Activated naive CD8-positive, alpha-beta T cell (primary cell): ENCODE measurements at regions not wholly inside any gene's neighbourhood (a gene's known extent, or its start where the extent isn't known, plus 50 kb on each side); places are given as distances from the start of the nearest gene placed in this dataset.

Source experiments
- H3K27ac Mint-ChIP-seq: one replicate; pipeline ENCODE4 v1.8.0; 2021; ENCODE audit warnings: mixed read lengths
- H3K27me3 Mint-ChIP-seq: one replicate; pipeline ENCODE4 v1.8.0; 2021; ENCODE audit warnings: mixed read lengths
- H3K36me3 Mint-ChIP-seq: one replicate; pipeline ENCODE4 v1.8.0; 2021; ENCODE audit warnings: mixed read lengths
- H3K4me1 Mint-ChIP-seq: one replicate; pipeline ENCODE4 v1.8.0; 2021; ENCODE audit warnings: low read depth, mixed read lengths
- H3K4me3 Mint-ChIP-seq: one replicate; pipeline ENCODE4 v1.8.0; 2021; ENCODE audit warnings: mild to moderate bottlenecking, mixed read lengths
- H3K9me3 Mint-ChIP-seq: one replicate; pipeline ENCODE4 v1.8.0; 2021; ENCODE audit warnings: low read depth, mixed read lengths

DNA sequence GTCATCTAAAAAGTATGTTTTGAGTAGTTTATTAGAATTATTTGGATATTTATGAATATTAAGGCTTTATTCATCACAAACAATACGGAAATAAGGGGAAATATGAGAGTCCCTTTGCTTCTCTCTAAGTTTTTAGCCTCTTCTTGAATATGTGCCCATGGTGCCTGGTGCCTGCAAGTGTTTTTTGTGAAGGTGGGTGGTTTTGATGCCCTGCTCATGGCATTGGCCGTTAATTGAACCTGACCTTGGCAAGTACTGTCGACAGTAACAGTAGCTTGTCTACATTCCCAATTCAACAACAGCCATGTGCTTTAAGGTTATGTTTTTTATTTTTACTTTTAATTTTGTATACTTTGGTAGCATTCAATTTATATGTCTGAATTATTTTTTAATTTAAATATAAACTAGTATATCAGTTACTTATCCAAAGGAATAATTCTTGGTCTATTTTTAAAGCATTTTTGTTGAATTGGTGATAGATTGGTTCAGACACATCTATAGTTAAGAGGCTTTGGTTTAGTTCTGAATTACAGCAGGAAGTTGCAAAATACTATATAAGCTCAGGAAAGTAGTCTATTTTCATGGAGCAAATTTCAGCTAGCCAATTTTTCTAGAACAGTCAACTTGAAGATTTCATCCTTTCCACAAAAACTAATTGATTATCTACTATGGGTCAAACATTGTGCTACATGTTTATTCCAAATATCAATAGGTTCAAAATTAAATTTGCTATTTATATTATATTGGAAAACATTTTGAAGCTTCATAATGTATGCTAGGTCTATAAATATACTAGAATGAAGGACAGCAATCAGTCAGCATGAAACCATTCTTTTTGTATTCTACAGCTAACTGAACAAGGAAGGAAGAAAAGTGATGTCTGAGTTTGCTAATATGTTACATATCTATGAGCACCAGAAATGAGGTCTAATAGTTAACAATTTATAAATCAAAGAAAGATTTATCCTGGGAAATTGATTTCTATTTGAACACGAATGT lies 184.4 kb downstream of the MRPL39 start:
- H3K4me1 Mint-ChIP-seq: peaks cover 60% of the 10 kb centered on the region
- no peaks in the 10 kb centered on the region for H3K27me3 Mint-ChIP-seq
- peaks cover 3% of the 10 kb centered on the region for H3K9me3 Mint-ChIP-seq
- H3K36me3 Mint-ChIP-seq: peaks cover 3% of the 10 kb centered on the region
- H3K27ac Mint-ChIP-seq: peak overlapping the region; percentile 94
- no peak overlapping the region for H3K4me3 Mint-ChIP-seq

GRCh38 chr21:25421321-25422028 lies 185.8 kb downstream of the MRPL39 start:
- Mint-ChIP-seq H3K9me3 (no peaks in the 10 kb centered on the region), H3K27me3 (no peaks in the 10 kb centered on the region), H3K4me3 (peak overlapping the region; percentile 76), H3K4me1 (peaks cover 53% of the 10 kb centered on the region), H3K27ac (peak overlapping the region; percentile 94), H3K36me3 (peaks cover 8% of the 10 kb centered on the region)

DNA sequence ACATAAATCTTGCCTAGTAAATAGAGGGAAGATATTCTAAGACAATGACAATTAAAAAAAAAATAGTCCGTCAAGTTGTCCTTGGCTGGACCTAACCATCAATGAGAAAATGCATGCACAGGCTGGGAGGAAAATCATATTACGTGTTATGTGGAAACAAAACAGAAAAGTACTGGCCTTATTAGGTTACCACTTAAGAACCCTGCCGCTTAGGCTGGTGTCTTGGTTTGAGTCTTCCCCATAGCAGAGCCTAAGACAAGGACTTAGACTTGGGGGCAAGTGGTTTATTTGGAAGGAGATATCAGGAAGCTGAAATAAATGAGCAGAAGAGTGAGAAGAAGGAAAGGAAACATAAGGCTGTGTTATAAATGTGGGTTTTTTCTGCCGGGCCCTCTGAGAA lies 186.4 kb downstream of the MRPL39 start:
- peak overlapping the region; percentile 76 for H3K4me3 Mint-ChIP-seq
- peaks cover 8% of the 10 kb centered on the region for H3K36me3 Mint-ChIP-seq
- no peaks in the 10 kb centered on the region for H3K27me3 Mint-ChIP-seq
- peaks cover 50% of the 10 kb centered on the region for H3K4me1 Mint-ChIP-seq
- H3K9me3 Mint-ChIP-seq: no peaks in the 10 kb centered on the region
- peak overlapping the region; percentile 94 for H3K27ac Mint-ChIP-seq

- no peaks in the 10 kb centered on the region for H3K27me3 Mint-ChIP-seq
- H3K4me1 Mint-ChIP-seq: peaks cover 23% of the 10 kb centered on the region
- no peak overlapping the region for H3K4me3 Mint-ChIP-seq
- peaks cover 14% of the 10 kb centered on the region for H3K36me3 Mint-ChIP-seq
- H3K27ac Mint-ChIP-seq: no peak overlapping the region
- no peaks in the 10 kb centered on the region for H3K9me3 Mint-ChIP-seq
These were observed 190.6 kb downstream of the MRPL39 start for GRCh38 chr21:25416669-25417068.

- Mint-ChIP-seq H3K4me1 (no peaks in the 10 kb centered on the region), H3K36me3 (peaks cover 9% of the 10 kb centered on the region), H3K27me3 (no peaks in the 10 kb centered on the region), H3K27ac (no peak overlapping the region), H3K9me3 (no peaks in the 10 kb centered on the region), H3K4me3 (no peak overlapping the region)
These were observed 195.2 kb downstream of the MRPL39 start for GRCh38 chr21:25412100-25412499.

DNA sequence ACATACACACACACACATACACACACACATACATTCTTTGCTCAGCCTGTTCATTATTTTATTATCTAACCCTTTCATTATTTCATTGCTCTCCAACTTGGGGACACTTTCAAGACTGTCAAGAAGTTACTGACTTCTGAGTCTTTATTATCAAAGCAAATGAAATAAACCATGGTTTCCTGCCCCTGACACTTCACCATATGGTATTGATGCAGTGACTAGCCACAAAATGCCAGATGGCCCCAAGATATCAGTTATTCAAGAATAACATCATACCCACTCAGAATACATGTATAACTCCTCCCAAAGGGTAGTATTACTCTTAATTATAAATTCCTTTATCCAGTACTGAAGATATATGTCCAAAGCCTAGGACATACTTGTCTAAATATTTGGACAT lies 197.3 kb downstream of the MRPL39 start:
- Mint-ChIP-seq H3K4me3 (no peak overlapping the region), H3K9me3 (no peaks in the 10 kb centered on the region), H3K27me3 (no peaks in the 10 kb centered on the region), H3K4me1 (no peaks in the 10 kb centered on the region), H3K27ac (no peak overlapping the region), H3K36me3 (peaks cover 8% of the 10 kb centered on the region)

DNA sequence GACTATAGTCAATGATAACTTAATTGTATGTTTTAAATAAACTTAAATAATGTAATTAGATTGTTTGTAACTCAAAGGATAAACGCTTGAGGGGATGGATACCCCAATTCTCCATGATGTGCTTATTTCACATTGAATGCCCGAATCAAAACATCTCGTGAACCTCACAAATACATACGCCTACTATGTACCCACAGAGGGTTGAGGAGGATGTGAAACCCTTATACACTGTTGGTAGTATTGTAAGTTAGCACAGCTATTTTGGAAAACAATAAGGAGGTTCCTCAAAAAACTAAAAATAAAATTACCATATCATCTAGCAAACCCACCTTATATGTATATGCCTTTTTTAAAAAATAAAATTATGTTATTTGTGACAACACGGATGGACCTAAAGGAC lies 198.6 kb downstream of the MRPL39 start:
- no peak overlapping the region for H3K27ac Mint-ChIP-seq
- H3K4me3 Mint-ChIP-seq: no peak overlapping the region
- no peaks in the 10 kb centered on the region for H3K27me3 Mint-ChIP-seq
- no peaks in the 10 kb centered on the region for H3K9me3 Mint-ChIP-seq
- peaks cover 3% of the 10 kb centered on the region for H3K36me3 Mint-ChIP-seq
- no peaks in the 10 kb centered on the region for H3K4me1 Mint-ChIP-seq

GRCh38 chr21:25406887-25407579 lies 200.2 kb downstream of the MRPL39 start:
- Mint-ChIP-seq H3K36me3 (peaks cover 12% of the 10 kb centered on the region), H3K4me1 (no peaks in the 10 kb centered on the region), H3K27ac (no peak overlapping the region), H3K27me3 (no peaks in the 10 kb centered on the region), H3K4me3 (no peak overlapping the region), H3K9me3 (no peaks in the 10 kb centered on the region)

GRCh38 chr21:25405984-25406383 lies 201.3 kb downstream of the MRPL39 start:
- H3K36me3 Mint-ChIP-seq: peaks cover 12% of the 10 kb centered on the region

GRCh38 chr21:25402134-25402961 lies 204.9 kb downstream of the MRPL39 start:
- Mint-ChIP-seq H3K27ac (no peak overlapping the region), H3K4me1 (peaks cover 5% of the 10 kb centered on the region), H3K27me3 (no peaks in the 10 kb centered on the region), H3K4me3 (no peak overlapping the region), H3K9me3 (no peaks in the 10 kb centered on the region), H3K36me3 (peaks cover 10% of the 10 kb centered on the region)

More at GRCh38 chr21:25405984-25406383, 201.3 kb downstream of the MRPL39 start:
- Mint-ChIP-seq H3K4me1 (no peaks in the 10 kb centered on the region), H3K27me3 (no peaks in the 10 kb centered on the region), H3K4me3 (no peak overlapping the region), H3K9me3 (no peaks in the 10 kb centered on the region), H3K27ac (no peak overlapping the region)

- H3K27me3 Mint-ChIP-seq: no peaks in the 10 kb centered on the region
- H3K4me1 Mint-ChIP-seq: peaks cover 20% of the 10 kb centered on the region
- no peaks in the 10 kb centered on the region for H3K9me3 Mint-ChIP-seq
- H3K36me3 Mint-ChIP-seq: peaks cover 10% of the 10 kb centered on the region
- no peak overlapping the region for H3K27ac Mint-ChIP-seq
- no peak overlapping the region for H3K4me3 Mint-ChIP-seq
These were observed 206.9 kb downstream of the MRPL39 start for GRCh38 chr21:25400427-25400826.

- no peaks in the 10 kb centered on the region for H3K9me3 Mint-ChIP-seq
- peaks cover 9% of the 10 kb centered on the region for H3K36me3 Mint-ChIP-seq
- H3K4me1 Mint-ChIP-seq: peaks cover 25% of the 10 kb centered on the region
- H3K27ac Mint-ChIP-seq: peak overlapping the region; percentile 29
- H3K27me3 Mint-ChIP-seq: no peaks in the 10 kb centered on the region
- no peak overlapping the region for H3K4me3 Mint-ChIP-seq
These were observed 208.7 kb downstream of the MRPL39 start for GRCh38 chr21:25398630-25399029.

- H3K27me3 Mint-ChIP-seq: no peaks in the 10 kb centered on the region
- H3K27ac Mint-ChIP-seq: peak overlapping the region; percentile 90
- H3K9me3 Mint-ChIP-seq: no peaks in the 10 kb centered on the region
- peak overlapping the region; percentile 65 for H3K4me3 Mint-ChIP-seq
- H3K4me1 Mint-ChIP-seq: peaks cover 25% of the 10 kb centered on the region
- no peaks in the 10 kb centered on the region for H3K36me3 Mint-ChIP-seq
These were observed 211.1 kb downstream of the MRPL39 start for GRCh38 chr21:25396135-25396711.

DNA sequence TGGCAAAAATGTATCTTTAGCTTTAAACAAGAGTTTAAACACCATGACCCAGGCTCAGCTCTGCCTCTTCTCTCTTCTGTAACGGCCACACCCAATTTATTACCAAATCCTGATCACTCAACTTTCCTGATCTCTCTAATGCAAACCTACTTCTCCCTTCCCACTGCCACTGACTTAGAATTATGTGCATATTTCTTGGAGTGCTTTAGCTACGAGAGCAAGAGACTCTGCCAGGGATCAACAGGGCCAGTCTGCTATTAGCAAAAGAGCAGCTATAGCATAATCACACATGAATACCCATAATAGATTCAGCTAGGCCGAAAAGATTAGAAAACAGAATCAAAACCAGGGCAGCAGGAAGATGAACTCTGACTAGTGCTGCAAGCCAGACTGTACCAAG lies 215.5 kb downstream of the MRPL39 start:
- H3K9me3 Mint-ChIP-seq: no peaks in the 10 kb centered on the region
- H3K4me3 Mint-ChIP-seq: no peak overlapping the region
- no peaks in the 10 kb centered on the region for H3K27me3 Mint-ChIP-seq
- H3K36me3 Mint-ChIP-seq: no peaks in the 10 kb centered on the region
- peaks cover 17% of the 10 kb centered on the region for H3K4me1 Mint-ChIP-seq
- peak overlapping the region; percentile 11 for H3K27ac Mint-ChIP-seq
